ENCODE measurements at regions not wholly inside any gene's neighbourhood (a gene's known extent, or its start where the extent isn't known, plus 50 kb on each side); places are given as distances from the start of the nearest gene placed in this dataset.

- ChIA-PET POLR2A (no interaction called here), CTCF (no interaction called here)
- Histone ChIP-seq H3F3A (replicated peaks; ENCODE audit: insufficient read depth) (no peaks in the 10 kb centered on the region), H3K9ac (no peak overlapping the region), H3K9me3 (no peaks in the 10 kb centered on the region), H3K4me3 (ENCODE audit: low read depth in 2 of 2, low read length in 1 of 2) (no peak overlapping the region), H4K20me1 (ENCODE audit: insufficient read depth) (no peaks in the 10 kb centered on the region), H3K27me3 (ENCODE audit: insufficient read depth) (no peaks in the 10 kb centered on the region; the same call in 1 of the 2 replicates), H3K36me3 (replicated peaks in 1 of 2; ENCODE audit: control insufficient read depth in 1 of 2, insufficient read depth in 2 of 2, low read length in 1 of 2) (no peaks in the 10 kb centered on the region), H3K9me2 (no peaks in the 10 kb centered on the region), H3K27ac (ENCODE audit: low read depth in 2 of 2, low read length in 1 of 2) (no peak overlapping the region), H3K79me2 (ENCODE audit: insufficient read depth) (no peaks in the 10 kb centered on the region), H3K4me2 (no peak overlapping the region), H2AFZ (ENCODE audit: low read depth) (no peak overlapping the region), H3K4me1 (ENCODE audit: control insufficient read depth in 1 of 2, insufficient read depth in 2 of 2, low read depth in 1 of 2, low read length in 1 of 2) (no peaks in the 10 kb centered on the region)
- no peak for DNase-seq
- TF ChIP-seq RAD21 (IDR thresholded peaks at IDR 0.05; ENCODE audit: low read length) (no peak), EP300 (IDR thresholded peaks at IDR 0.05; ENCODE audit: borderline replicate concordance in 1 of 2, low read depth in 1 of 2, low read length in 1 of 2) (no peak), TCF12 (IDR thresholded peaks at IDR 0.05) (no peak), SMC3 (IDR thresholded peaks at IDR 0.05; ENCODE audit: low read depth, low read length) (no peak), TEAD4 (IDR thresholded peaks at IDR 0.05; ENCODE audit: borderline replicate concordance, insufficient read depth) (no peak), NRF1 (IDR thresholded peaks at IDR 0.05; ENCODE audit: low read depth, low read length) (no peak), FOSL2 (IDR thresholded peaks at IDR 0.05; ENCODE audit: borderline replicate concordance, low read depth) (no peak), TAF1 (IDR thresholded peaks at IDR 0.05; ENCODE audit: borderline replicate concordance, low read depth, low read length) (no peak), MAX (IDR thresholded peaks at IDR 0.05; ENCODE audit: low read depth) (no peak), EZH2phosphoT487 (IDR thresholded peaks at IDR 0.05; ENCODE audit: borderline replicate concordance, low read depth) (no peak), IRF3 (IDR thresholded peaks at IDR 0.05; ENCODE audit: low read depth, low read length) (no peak), GATA2 (CRISPR knock-in tag; IDR thresholded peaks at IDR 0.05) (no peak)
- WGBS (ENCODE audit: low lambda C conversion rate), result 0% methylated on average over 1 of the region's 1 CpG
These were observed 131.9 kb downstream of the RTL3 start for GRCh38 chrX:78527263-78527662.

GRCh38 chrX:78522601-78523000 lies 136.5 kb downstream of the RTL3 start:
- no peaks in the 10 kb centered on the region for H3K9me2 ChIP-seq
- H3K36me3 ChIP-seq (replicated peaks in 1 of 2; ENCODE audit: control insufficient read depth in 1 of 2, insufficient read depth in 2 of 2, low read length in 1 of 2), result no peaks in the 10 kb centered on the region
- no peaks in the 10 kb centered on the region for H3K9me3 ChIP-seq
- H3K4me3 ChIP-seq (ENCODE audit: low read depth in 2 of 2, low read length in 1 of 2), result no peak overlapping the region
- CTCF ChIA-PET, result no interaction called here
- H3K79me2 ChIP-seq (ENCODE audit: insufficient read depth), result no peaks in the 10 kb centered on the region
- 5% methylated on average over 2 of the region's 2 CpGs for WGBS (ENCODE audit: low lambda C conversion rate)
- H3K4me1 ChIP-seq (ENCODE audit: control insufficient read depth in 1 of 2, insufficient read depth in 2 of 2, low read depth in 1 of 2, low read length in 1 of 2), result no peaks in the 10 kb centered on the region
- no peaks in the 10 kb centered on the region for H4K20me1 ChIP-seq (ENCODE audit: insufficient read depth)
- POLR2A ChIA-PET, result no interaction called here
- H2AFZ ChIP-seq (ENCODE audit: low read depth), result no peak overlapping the region
- H3K27me3 ChIP-seq (ENCODE audit: insufficient read depth), result no peaks in the 10 kb centered on the region; the same call in 1 of the 2 replicates
- H3K4me2 ChIP-seq, result no peak overlapping the region
- H3K27ac ChIP-seq (ENCODE audit: low read depth in 2 of 2, low read length in 1 of 2), result no peak overlapping the region
- DNase-seq, result no peak
- no peak overlapping the region for H3K9ac ChIP-seq
- no peaks in the 10 kb centered on the region for H3F3A ChIP-seq (replicated peaks; ENCODE audit: insufficient read depth)
- TF ChIP-seq GABPA (IDR thresholded peaks at IDR 0.05; ENCODE audit: low read depth), result no peak
- no peak for TF ChIP-seq ZBTB33 (IDR thresholded peaks at IDR 0.05; ENCODE audit: borderline replicate concordance, low read depth)
- TF ChIP-seq TCF12 (IDR thresholded peaks at IDR 0.05), result no peak
- TF ChIP-seq RFX5 (IDR thresholded peaks at IDR 0.05; ENCODE audit: low read length), result no peak
- no peak for TF ChIP-seq USF2 (IDR thresholded peaks at IDR 0.05; ENCODE audit: borderline replicate concordance, low read depth, low read length)
- TF ChIP-seq SIN3A (IDR thresholded peaks at IDR 0.05; ENCODE audit: borderline replicate concordance, low read depth, low read length), result no peak
- TF ChIP-seq CTCF (IDR thresholded peaks at IDR 0.05), result no peak
- no peak for TF ChIP-seq RXRA (IDR thresholded peaks at IDR 0.05; ENCODE audit: borderline replicate concordance, low read depth)
- no peak for TF ChIP-seq MAX (IDR thresholded peaks at IDR 0.05; ENCODE audit: low read depth)
- TF ChIP-seq FOSL2 (IDR thresholded peaks at IDR 0.05; ENCODE audit: borderline replicate concordance, low read depth), result no peak
- no peak for TF ChIP-seq RCOR1 (IDR thresholded peaks at IDR 0.05; ENCODE audit: low read length)

Data from SK-N-SH (cell line).